GM23338 (cell line): ENCODE measurements at regions not wholly inside any gene's neighbourhood (a gene's known extent, or its start where the extent isn't known, plus 50 kb on each side); places are given as distances from the start of the nearest gene placed in this dataset.

Source experiments
- CREB1 ChIP-seq: fragments of 250-450 bp; sonication (Bioruptor Pico); IDR thresholded peaks from 2 replicates; pipeline ENCODE4 v1.5.0; 2020; ENCODE audit warnings: low read depth, mild to moderate bottlenecking, moderate library complexity
- CTCF ChIP-seq, 2 experiments: fragments of 200-600 bp in 1 of 2; sonication (generic) in 1 of 2; conservative IDR thresholded peaks; 2 replicates each; pipeline versions ENCODE4 v1.5.1 to v1.6.1; 2016 to 2017; ENCODE audit warnings: antibody characterized with exemption in 2 of 2, low read depth in 2 of 2, mild to moderate bottlenecking in 2 of 2, moderate library complexity in 1 of 2
- POLR2AphosphoS5 ChIP-seq: IDR thresholded peaks from 2 replicates; pipeline ENCODE4 v1.6.1; 2016; ENCODE audit warnings: antibody characterized with exemption, low read depth

- TF ChIP-seq CTCF (conservative IDR thresholded peaks at IDR 0.05; ENCODE audit: low read depth in 2 of 2) (no peak), POLR2AphosphoS5 (no peak), CREB1 (no peak)
These were observed 410.9 kb downstream of the PLK2 start for GRCh38 chr5:58048954-58049353.
